ENCODE measurements at regions not wholly inside any gene's neighbourhood (a gene's known extent, or its start where the extent isn't known, plus 50 kb on each side); places are given as distances from the start of the nearest gene placed in this dataset.
A peak's percentile ranks its signal among the peaks of the same experiment; 100 is the strongest.
"Not testable (repeated sequence)": the region's sequence is repeated elsewhere in the genome, so short reads cannot be mapped to it uniquely, and the experiment has no call there.

DNA sequence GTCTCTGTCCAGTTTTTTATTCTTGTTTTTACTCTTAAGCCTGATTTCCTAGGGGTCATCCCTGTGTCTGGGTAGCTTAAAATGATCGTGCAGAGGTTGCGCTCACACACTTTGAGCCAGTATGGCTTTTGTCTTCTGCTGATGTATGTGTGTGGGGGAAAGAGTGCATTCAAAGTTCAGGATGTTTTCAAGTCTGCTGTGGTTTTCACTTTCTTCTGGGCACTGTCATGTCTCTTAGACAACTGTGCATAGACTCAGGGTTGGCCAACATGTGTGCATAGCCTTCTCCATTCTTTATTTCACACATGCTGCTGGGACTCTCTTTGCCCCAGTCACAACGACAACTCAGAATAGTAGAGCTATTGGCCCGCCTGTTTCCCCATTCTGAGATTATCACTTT lies 139.1 kb downstream of the WNT7A start:
- H3K36me3 Mint-ChIP-seq = peaks cover 29% of the 10 kb centered on the region
- POLR2A ChIA-PET = no interaction called here
- no peaks in the 10 kb centered on the region for H3K4me1 Mint-ChIP-seq
- H3K27me3 Mint-ChIP-seq (ENCODE audit: low read depth) = peaks cover 3% of the 10 kb centered on the region; the same call in 1 of the 2 replicates
- no peak for DNase-seq (ENCODE audit: low spot score)
- no peak for ATAC-seq
- H3K4me3 Mint-ChIP-seq = no peak overlapping the region
- H3K9me3 Mint-ChIP-seq = peaks cover 65% of the 10 kb centered on the region
- H3K27ac Mint-ChIP-seq = no peak overlapping the region
- no peak for TF ChIP-seq ZNF317 (CRISPR knock-in tag; IDR thresholded peaks at IDR 0.05; ENCODE audit: borderline replicate concordance, low read depth)
- TF ChIP-seq, protein P1, sequence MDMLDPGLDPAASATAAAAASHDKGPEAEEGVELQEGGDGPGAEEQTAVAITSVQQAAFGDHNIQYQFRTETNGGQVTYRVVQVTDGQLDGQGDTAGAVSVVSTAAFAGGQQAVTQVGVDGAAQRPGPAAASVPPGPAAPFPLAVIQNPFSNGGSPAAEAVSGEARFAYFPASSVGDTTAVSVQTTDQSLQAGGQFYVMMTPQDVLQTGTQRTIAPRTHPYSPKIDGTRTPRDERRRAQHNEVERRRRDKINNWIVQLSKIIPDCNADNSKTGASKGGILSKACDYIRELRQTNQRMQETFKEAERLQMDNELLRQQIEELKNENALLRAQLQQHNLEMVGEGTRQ (CRISPR knock-in tag; IDR thresholded peaks at IDR 0.05) = no peak
- TF ChIP-seq ZNF423 (CRISPR knock-in tag; IDR thresholded peaks at IDR 0.05) = no peak
- TF ChIP-seq, protein P2, sequence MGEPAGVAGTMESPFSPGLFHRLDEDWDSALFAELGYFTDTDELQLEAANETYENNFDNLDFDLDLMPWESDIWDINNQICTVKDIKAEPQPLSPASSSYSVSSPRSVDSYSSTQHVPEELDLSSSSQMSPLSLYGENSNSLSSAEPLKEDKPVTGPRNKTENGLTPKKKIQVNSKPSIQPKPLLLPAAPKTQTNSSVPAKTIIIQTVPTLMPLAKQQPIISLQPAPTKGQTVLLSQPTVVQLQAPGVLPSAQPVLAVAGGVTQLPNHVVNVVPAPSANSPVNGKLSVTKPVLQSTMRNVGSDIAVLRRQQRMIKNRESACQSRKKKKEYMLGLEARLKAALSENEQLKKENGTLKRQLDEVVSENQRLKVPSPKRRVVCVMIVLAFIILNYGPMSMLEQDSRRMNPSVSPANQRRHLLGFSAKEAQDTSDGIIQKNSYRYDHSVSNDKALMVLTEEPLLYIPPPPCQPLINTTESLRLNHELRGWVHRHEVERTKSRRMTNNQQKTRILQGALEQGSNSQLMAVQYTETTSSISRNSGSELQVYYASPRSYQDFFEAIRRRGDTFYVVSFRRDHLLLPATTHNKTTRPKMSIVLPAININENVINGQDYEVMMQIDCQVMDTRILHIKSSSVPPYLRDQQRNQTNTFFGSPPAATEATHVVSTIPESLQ (CRISPR knock-in tag; IDR thresholded peaks at IDR 0.05) = no peak
- TF ChIP-seq, protein P3, sequence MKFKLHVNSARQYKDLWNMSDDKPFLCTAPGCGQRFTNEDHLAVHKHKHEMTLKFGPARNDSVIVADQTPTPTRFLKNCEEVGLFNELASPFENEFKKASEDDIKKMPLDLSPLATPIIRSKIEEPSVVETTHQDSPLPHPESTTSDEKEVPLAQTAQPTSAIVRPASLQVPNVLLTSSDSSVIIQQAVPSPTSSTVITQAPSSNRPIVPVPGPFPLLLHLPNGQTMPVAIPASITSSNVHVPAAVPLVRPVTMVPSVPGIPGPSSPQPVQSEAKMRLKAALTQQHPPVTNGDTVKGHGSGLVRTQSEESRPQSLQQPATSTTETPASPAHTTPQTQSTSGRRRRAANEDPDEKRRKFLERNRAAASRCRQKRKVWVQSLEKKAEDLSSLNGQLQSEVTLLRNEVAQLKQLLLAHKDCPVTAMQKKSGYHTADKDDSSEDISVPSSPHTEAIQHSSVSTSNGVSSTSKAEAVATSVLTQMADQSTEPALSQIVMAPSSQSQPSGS (CRISPR knock-in tag; IDR thresholded peaks at IDR 0.05; ENCODE audit: borderline replicate concordance, low read depth) = no peak
- TF ChIP-seq KAT7 (CRISPR knock-in tag; IDR thresholded peaks at IDR 0.05; ENCODE audit: borderline replicate concordance) = no peak
- TF ChIP-seq MYBL2 (CRISPR knock-in tag; IDR thresholded peaks at IDR 0.05) = no peak
- CTCF ChIA-PET = no interaction called here

DNA sequence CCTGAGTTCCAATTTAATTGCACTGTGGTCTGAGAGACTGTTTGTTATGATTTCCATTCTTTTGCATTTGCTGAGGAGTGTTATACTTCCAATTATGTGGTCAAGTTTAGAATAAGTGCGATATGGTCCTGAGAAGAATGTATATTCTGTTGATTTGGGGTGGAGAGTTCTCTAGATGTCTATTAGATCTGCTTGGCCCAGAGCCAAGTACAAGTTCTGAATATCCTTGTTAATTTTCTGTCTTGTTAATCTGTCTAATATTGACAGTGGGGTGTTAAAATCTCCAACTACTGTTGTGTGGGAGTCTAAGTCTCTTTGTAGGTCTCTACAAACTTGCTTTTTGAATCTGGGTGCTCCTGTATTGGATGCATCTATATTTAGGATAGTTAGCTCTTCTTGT lies 146.1 kb downstream of the WNT7A start:
- DNase-seq (ENCODE audit: low spot score); H3K4me3 Mint-ChIP-seq; CTCF ChIA-PET; POLR2A ChIA-PET; H3K27ac Mint-ChIP-seq; H3K27me3 Mint-ChIP-seq (ENCODE audit: low read depth); ATAC-seq: not testable (repeated sequence)
- peaks cover 21% of the 10 kb centered on the region for H3K36me3 Mint-ChIP-seq
- peaks cover 22% of the 10 kb centered on the region for H3K4me1 Mint-ChIP-seq
- H3K9me3 Mint-ChIP-seq = peaks cover 42% of the 10 kb centered on the region

DNA sequence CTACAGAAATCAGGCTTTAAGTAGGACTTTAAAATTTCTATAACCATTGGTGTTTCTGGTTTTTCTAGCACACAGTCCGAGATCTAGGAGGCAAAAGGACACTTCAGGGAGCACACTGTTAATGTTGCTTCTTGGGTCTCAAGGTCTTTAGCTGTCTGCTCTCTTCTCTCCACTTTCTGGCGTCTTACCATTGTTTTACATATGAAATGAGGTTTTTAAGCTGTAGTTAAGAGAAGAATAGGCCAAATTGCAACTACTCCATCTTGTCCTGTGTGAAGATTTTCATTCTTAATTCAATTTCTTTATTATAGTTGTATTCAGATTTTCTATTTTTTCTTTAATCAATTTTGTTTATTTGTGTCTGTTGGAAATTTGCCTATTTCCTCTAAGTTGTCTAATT lies 151.4 kb downstream of the WNT7A start:
- H3K36me3 Mint-ChIP-seq = peaks cover 16% of the 10 kb centered on the region
- H3K27ac Mint-ChIP-seq = peak overlapping the region; percentile 88
- DNase-seq (ENCODE audit: low spot score) = no peak
- H3K27me3 Mint-ChIP-seq (ENCODE audit: low read depth) = no peaks in the 10 kb centered on the region; the same call in 1 of the 2 replicates
- peaks cover 44% of the 10 kb centered on the region for H3K4me1 Mint-ChIP-seq
- peak overlapping the region; percentile 44 for H3K4me3 Mint-ChIP-seq
- H3K9me3 Mint-ChIP-seq = peaks cover 30% of the 10 kb centered on the region
- ChIA-PET POLR2A (no interaction called here), CTCF (interaction anchor here (1.2 kb wide), 1 partner anchor 74 kb away, joined by 3 read pairs; no protein-coding TSS in a partner anchor)
- peak; percentile 94 for ATAC-seq
- TF ChIP-seq TCF7 (CRISPR knock-in tag; IDR thresholded peaks at IDR 0.05; ENCODE audit: low read depth) = no peak
- no peak for TF ChIP-seq EMX1 (CRISPR knock-in tag; IDR thresholded peaks at IDR 0.05)
- no peak for TF ChIP-seq CREM (CRISPR knock-in tag; IDR thresholded peaks at IDR 0.05)
- TF ChIP-seq, protein P4, sequence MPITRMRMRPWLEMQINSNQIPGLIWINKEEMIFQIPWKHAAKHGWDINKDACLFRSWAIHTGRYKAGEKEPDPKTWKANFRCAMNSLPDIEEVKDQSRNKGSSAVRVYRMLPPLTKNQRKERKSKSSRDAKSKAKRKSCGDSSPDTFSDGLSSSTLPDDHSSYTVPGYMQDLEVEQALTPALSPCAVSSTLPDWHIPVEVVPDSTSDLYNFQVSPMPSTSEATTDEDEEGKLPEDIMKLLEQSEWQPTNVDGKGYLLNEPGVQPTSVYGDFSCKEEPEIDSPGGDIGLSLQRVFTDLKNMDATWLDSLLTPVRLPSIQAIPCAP (CRISPR knock-in tag; IDR thresholded peaks at IDR 0.05) = no peak
- no peak for TF ChIP-seq ETV6 (CRISPR knock-in tag; IDR thresholded peaks at IDR 0.05)
- TF ChIP-seq, protein P5, sequence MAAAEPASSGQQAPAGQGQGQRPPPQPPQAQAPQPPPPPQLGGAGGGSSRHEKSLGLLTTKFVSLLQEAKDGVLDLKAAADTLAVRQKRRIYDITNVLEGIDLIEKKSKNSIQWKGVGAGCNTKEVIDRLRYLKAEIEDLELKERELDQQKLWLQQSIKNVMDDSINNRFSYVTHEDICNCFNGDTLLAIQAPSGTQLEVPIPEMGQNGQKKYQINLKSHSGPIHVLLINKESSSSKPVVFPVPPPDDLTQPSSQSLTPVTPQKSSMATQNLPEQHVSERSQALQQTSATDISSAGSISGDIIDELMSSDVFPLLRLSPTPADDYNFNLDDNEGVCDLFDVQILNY (CRISPR knock-in tag; IDR thresholded peaks at IDR 0.05) = no peak
- TF ChIP-seq NR2C2 (CRISPR knock-in tag; IDR thresholded peaks at IDR 0.05) = no peak
- TF ChIP-seq, protein P2 (CRISPR knock-in tag; IDR thresholded peaks at IDR 0.05) = no peak
- TF ChIP-seq GTF2I (CRISPR knock-in tag; conservative IDR thresholded peaks at IDR 0.05) = no peak
- TF ChIP-seq, protein P6, sequence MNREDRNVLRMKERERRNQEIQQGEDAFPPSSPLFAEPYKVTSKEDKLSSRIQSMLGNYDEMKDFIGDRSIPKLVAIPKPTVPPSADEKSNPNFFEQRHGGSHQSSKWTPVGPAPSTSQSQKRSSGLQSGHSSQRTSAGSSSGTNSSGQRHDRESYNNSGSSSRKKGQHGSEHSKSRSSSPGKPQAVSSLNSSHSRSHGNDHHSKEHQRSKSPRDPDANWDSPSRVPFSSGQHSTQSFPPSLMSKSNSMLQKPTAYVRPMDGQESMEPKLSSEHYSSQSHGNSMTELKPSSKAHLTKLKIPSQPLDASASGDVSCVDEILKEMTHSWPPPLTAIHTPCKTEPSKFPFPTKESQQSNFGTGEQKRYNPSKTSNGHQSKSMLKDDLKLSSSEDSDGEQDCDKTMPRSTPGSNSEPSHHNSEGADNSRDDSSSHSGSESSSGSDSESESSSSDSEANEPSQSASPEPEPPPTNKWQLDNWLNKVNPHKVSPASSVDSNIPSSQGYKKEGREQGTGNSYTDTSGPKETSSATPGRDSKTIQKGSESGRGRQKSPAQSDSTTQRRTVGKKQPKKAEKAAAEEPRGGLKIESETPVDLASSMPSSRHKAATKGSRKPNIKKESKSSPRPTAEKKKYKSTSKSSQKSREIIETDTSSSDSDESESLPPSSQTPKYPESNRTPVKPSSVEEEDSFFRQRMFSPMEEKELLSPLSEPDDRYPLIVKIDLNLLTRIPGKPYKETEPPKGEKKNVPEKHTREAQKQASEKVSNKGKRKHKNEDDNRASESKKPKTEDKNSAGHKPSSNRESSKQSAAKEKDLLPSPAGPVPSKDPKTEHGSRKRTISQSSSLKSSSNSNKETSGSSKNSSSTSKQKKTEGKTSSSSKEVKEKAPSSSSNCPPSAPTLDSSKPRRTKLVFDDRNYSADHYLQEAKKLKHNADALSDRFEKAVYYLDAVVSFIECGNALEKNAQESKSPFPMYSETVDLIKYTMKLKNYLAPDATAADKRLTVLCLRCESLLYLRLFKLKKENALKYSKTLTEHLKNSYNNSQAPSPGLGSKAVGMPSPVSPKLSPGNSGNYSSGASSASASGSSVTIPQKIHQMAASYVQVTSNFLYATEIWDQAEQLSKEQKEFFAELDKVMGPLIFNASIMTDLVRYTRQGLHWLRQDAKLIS (CRISPR knock-in tag; IDR thresholded peaks at IDR 0.05; ENCODE audit: borderline replicate concordance) = no peak
- TF ChIP-seq, protein P7, sequence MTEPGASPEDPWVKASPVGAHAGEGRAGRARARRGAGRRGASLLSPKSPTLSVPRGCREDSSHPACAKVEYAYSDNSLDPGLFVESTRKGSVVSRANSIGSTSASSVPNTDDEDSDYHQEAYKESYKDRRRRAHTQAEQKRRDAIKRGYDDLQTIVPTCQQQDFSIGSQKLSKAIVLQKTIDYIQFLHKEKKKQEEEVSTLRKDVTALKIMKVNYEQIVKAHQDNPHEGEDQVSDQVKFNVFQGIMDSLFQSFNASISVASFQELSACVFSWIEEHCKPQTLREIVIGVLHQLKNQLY (CRISPR knock-in tag; IDR thresholded peaks at IDR 0.05) = no peak
- TF ChIP-seq NFYB (CRISPR knock-in tag; conservative IDR thresholded peaks at IDR 0.05; ENCODE audit: low read depth) = no peak
- TF ChIP-seq, protein P8, sequence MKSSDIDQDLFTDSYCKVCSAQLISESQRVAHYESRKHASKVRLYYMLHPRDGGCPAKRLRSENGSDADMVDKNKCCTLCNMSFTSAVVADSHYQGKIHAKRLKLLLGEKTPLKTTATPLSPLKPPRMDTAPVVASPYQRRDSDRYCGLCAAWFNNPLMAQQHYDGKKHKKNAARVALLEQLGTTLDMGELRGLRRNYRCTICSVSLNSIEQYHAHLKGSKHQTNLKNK (CRISPR knock-in tag; IDR thresholded peaks at IDR 0.05) = no peak
- no peak for TF ChIP-seq ZNF317 (CRISPR knock-in tag; IDR thresholded peaks at IDR 0.05; ENCODE audit: borderline replicate concordance, low read depth)
